IMR-90 (cell line): ENCODE measurements at regions not wholly inside any gene's neighbourhood (a gene's known extent, or its start where the extent isn't known, plus 50 kb on each side); places are given as distances from the start of the nearest gene placed in this dataset.
A peak's percentile ranks its signal among the peaks of the same experiment; 100 is the strongest.

Experiments
- ATAC-seq: fragments of 200-7000 bp; cut with Tn5 transposase; 2 replicates; pipeline ENCODE4 v1.9.1; 2020; ENCODE audit warnings: low read depth, mild to moderate bottlenecking, moderate library complexity
- BruUV-seq: library from RNA; stranded (reverse); fragments of 400-500 nt; replicated peaks from 2 replicates; lab custom pipeline; 2021; lab: Mats Ljungman, UMichigan
- CTCF ChIA-PET: fragments of 300-600 bp; formaldehyde crosslinking; extraction: SDS; loops from one replicate; lab custom pipeline; 2021; ENCODE audit warnings: antibody characterized with exemption; lab: Yijun Ruan, JAX
- POLR2A ChIA-PET: fragments of 300-600 bp; sonication (Branson Sonifier 250); formaldehyde crosslinking; loops from one replicate; lab custom pipeline; 2022; ENCODE audit warnings: antibody characterized with exemption; ENCODE audit not compliant: unreplicated experiment; lab: Charles Lee
- DNase-seq: peaks from one replicate; pipeline ENCODE4 v3.0.0; 2013
- H2AFZ ChIP-seq: replicated peaks from 2 replicates; pipeline ENCODE3; 2013; ENCODE audit warnings: low read length, mild to moderate bottlenecking; ENCODE audit not compliant: poor library complexity
- H2AK5ac ChIP-seq: 2 replicates; pipeline ENCODE4 v1.6.1; 2013; ENCODE audit warnings: low read depth, low read length, inconsistent platforms
- H2AK9ac ChIP-seq: replicated peaks from 2 replicates; pipeline ENCODE3; 2013; ENCODE audit warnings: mild to moderate bottlenecking, low read depth, low read length, moderate library complexity; ENCODE audit not compliant: poor library complexity
- H2BK120ac ChIP-seq: 2 replicates; pipeline ENCODE4 v1.6.1; 2013; ENCODE audit warnings: low read depth, low read length, inconsistent platforms
- H2BK15ac ChIP-seq: 3 replicates; pipeline ENCODE4 v1.6.1; 2013; ENCODE audit warnings: low read depth, low read length, inconsistent platforms
- H2BK20ac ChIP-seq: 2 replicates; pipeline ENCODE4 v1.6.1; 2013; ENCODE audit warnings: low read depth, mild to moderate bottlenecking, inconsistent platforms, low read length, moderate library complexity
- H2BK5ac ChIP-seq: 2 replicates; pipeline ENCODE4 v1.6.1; 2013; ENCODE audit warnings: mild to moderate bottlenecking, low read depth, low read length, inconsistent platforms; ENCODE audit not compliant: poor library complexity, severe bottlenecking
- H3K14ac ChIP-seq: replicated peaks from 2 replicates; pipeline ENCODE4 v1.6.1; 2013; ENCODE audit warnings: low read depth, low read length, inconsistent platforms
- H3K18ac ChIP-seq: 2 replicates; pipeline ENCODE4 v1.6.1; 2013; ENCODE audit warnings: low read depth, low read length, control low read depth
- H3K23ac ChIP-seq: 2 replicates; pipeline ENCODE4 v1.6.1; 2013; ENCODE audit warnings: low read depth, low read length, inconsistent platforms
- H3K27ac ChIP-seq: 2 replicates; pipeline ENCODE4 v1.5.1; 2013; ENCODE audit warnings: mild to moderate bottlenecking, control low read depth, low read length; ENCODE audit not compliant: insufficient read depth
- H3K27me3 ChIP-seq: 2 replicates; pipeline ENCODE4 v1.6.1; 2013; ENCODE audit warnings: low read length; ENCODE audit not compliant: control insufficient read depth, insufficient read depth
- H3K36me3 ChIP-seq: 2 replicates; pipeline ENCODE4 v1.6.1; 2013; ENCODE audit warnings: low read length, mixed read lengths; ENCODE audit not compliant: control insufficient read depth, insufficient read depth
- H3K4ac ChIP-seq: 2 replicates; pipeline ENCODE4 v1.6.1; 2013; ENCODE audit warnings: low read depth, low read length, inconsistent platforms
- H3K4me1 ChIP-seq: 2 replicates; pipeline ENCODE4 v1.6.1; 2013; ENCODE audit warnings: low read length, mixed read lengths; ENCODE audit not compliant: control insufficient read depth, insufficient read depth
- H3K4me2 ChIP-seq: 2 replicates; pipeline ENCODE4 v1.6.1; 2013; ENCODE audit warnings: low read depth, mild to moderate bottlenecking, control low read depth, low read length, moderate library complexity
- H3K4me3 ChIP-seq: 2 replicates; pipeline ENCODE4 v1.5.1; 2013; ENCODE audit warnings: low read depth, mild to moderate bottlenecking, control low read depth, low read length, moderate library complexity; ENCODE audit not compliant: insufficient read depth
- H3K56ac ChIP-seq: 2 replicates; pipeline ENCODE4 v1.6.1; 2013; ENCODE audit warnings: low read length, inconsistent platforms; ENCODE audit not compliant: insufficient read depth; ENCODE audit errors: extremely low read depth
- H3K79me1 ChIP-seq, 2 experiments: 2 replicates each; pipeline ENCODE4 v1.6.1; 2013; ENCODE audit warnings: low read length in 2 of 2, inconsistent platforms in 1 of 2, low read depth in 1 of 2
- H3K9ac ChIP-seq: 2 replicates; pipeline ENCODE4 v1.6.1; 2013; ENCODE audit warnings: low read depth, low read length, control low read depth
- H3K9me1 ChIP-seq: 2 replicates; pipeline ENCODE4 v1.6.1; 2013; ENCODE audit warnings: low read length, inconsistent platforms; ENCODE audit not compliant: insufficient read depth
- H3K9me3 ChIP-seq: 2 replicates; pipeline ENCODE4 v1.6.1; 2013; ENCODE audit warnings: low read length; ENCODE audit not compliant: control insufficient read depth, insufficient read depth
- H4K20me1 ChIP-seq: 2 replicates; pipeline ENCODE4 v1.6.1; 2013; ENCODE audit warnings: low read length, inconsistent platforms; ENCODE audit not compliant: insufficient read depth
- H4K5ac ChIP-seq: 2 replicates; pipeline ENCODE4 v1.6.1; 2013; ENCODE audit warnings: mild to moderate bottlenecking, low read depth, low read length, control low read depth
- H4K8ac ChIP-seq, 2 experiments: 2 replicates each; pipeline ENCODE4 v1.6.1; 2013; ENCODE audit warnings: low read depth in 2 of 2, low read length in 2 of 2, control low read depth in 1 of 2, inconsistent platforms in 1 of 2
- H4K91ac ChIP-seq: 2 replicates; pipeline ENCODE4 v1.6.1; 2013; ENCODE audit warnings: low read depth, low read length, inconsistent platforms; ENCODE audit not compliant: insufficient read depth
- BHLHE40 ChIP-seq: fragments of 150-350 bp; IDR thresholded peaks from 2 replicates; pipeline ENCODE4 v1.6.1; 2016; ENCODE audit warnings: mild to moderate bottlenecking, low read depth, low read length
- CEBPB ChIP-seq: IDR thresholded peaks from 2 replicates; pipeline ENCODE4 v1.6.1; 2012; ENCODE audit warnings: low read depth, low read length, improper control_type of control experiment
- CHD1 ChIP-seq: IDR thresholded peaks from 2 replicates; pipeline ENCODE4 v1.6.1; 2012; ENCODE audit warnings: low read depth, low read length, improper control_type of control experiment
- ELK1 ChIP-seq: fragments of 150-350 bp; IDR thresholded peaks from 2 replicates; pipeline ENCODE4 v1.6.1; 2016; ENCODE audit warnings: low read depth, mild to moderate bottlenecking, low read length, moderate library complexity, borderline replicate concordance
- FOS ChIP-seq: fragments of 150-350 bp; IDR thresholded peaks from 2 replicates; pipeline ENCODE4 v1.6.1; 2016; ENCODE audit warnings: low read depth, low read length
- MXI1 ChIP-seq: IDR thresholded peaks from 2 replicates; pipeline ENCODE4 v1.6.1; 2012; ENCODE audit warnings: low read depth, mild to moderate bottlenecking, low read length, moderate library complexity, borderline replicate concordance
- NFE2L2 ChIP-seq: fragments of 150-350 bp; IDR thresholded peaks from 2 replicates; pipeline ENCODE4 v1.6.1; 2016; ENCODE audit warnings: low read depth, mild to moderate bottlenecking, low read length
- RCOR1 ChIP-seq: IDR thresholded peaks from 2 replicates; pipeline ENCODE4 v1.6.1; 2012; ENCODE audit warnings: mild to moderate bottlenecking, low read length, improper control_type of control experiment; ENCODE audit not compliant: insufficient replicate concordance
- RFX5 ChIP-seq: IDR thresholded peaks from 2 replicates; pipeline ENCODE4 v1.8.0; 2012; ENCODE audit warnings: low read depth, mild to moderate bottlenecking, low read length, moderate library complexity
- SMC3 ChIP-seq: fragments of 150-350 bp; IDR thresholded peaks from 2 replicates; pipeline ENCODE4 v1.6.1; 2016; ENCODE audit warnings: low read depth, mild to moderate bottlenecking, antibody characterized with exemption, low read length, moderate library complexity
- WGBS, 2 experiments: methylation state at CpG; one replicate each; pipeline versions ENCODE4 v1.1.5 to v1.1.7; 2013; ENCODE audit warnings: missing lambda C conversion rate in 2 of 2; ENCODE audit not compliant: insufficient read length in 1 of 2; ENCODE audit errors: extremely low coverage in 2 of 2; 5-methylcytosine and 5-hydroxymethylcytosine counted together
- dilution Hi-C: fragments of 300-500 bp; cut with HindIII; formaldehyde crosslinking; loops from one replicate; pipeline ENCODE4 v1.14.3; 2018; ENCODE audit warnings: low sequenced_read_pairs; ENCODE audit not compliant: unreplicated experiment
- in situ Hi-C: fragments of 300-500 bp; cut with MboI; formaldehyde crosslinking; loops from 3 replicates; pipeline ENCODE4 v1.14.3; 2019; ENCODE audit warnings: low sequenced_read_pairs, inconsistent platforms, mixed read lengths
- intact Hi-C: fragments of 100-400 bp; cut with micrococcal nuclease; formaldehyde crosslinking; loops from 2 replicates; pipeline ENCODE4 v1.10.0; 2022
- TF ChIP-seq, protein P1 (sequence below): conservative IDR thresholded peaks from 2 replicates; pipeline ENCODE4 v1.5.1; 2012; ENCODE audit warnings: mild to moderate bottlenecking, low read depth, low read length, improper control_type of control experiment
- TF ChIP-seq, protein P2 (sequence below): fragments of 150-350 bp; IDR thresholded peaks from 2 replicates; pipeline ENCODE4 v1.6.1; 2017; ENCODE audit warnings: mild to moderate bottlenecking, antibody characterized with exemption, low read length, low read depth

DNA sequence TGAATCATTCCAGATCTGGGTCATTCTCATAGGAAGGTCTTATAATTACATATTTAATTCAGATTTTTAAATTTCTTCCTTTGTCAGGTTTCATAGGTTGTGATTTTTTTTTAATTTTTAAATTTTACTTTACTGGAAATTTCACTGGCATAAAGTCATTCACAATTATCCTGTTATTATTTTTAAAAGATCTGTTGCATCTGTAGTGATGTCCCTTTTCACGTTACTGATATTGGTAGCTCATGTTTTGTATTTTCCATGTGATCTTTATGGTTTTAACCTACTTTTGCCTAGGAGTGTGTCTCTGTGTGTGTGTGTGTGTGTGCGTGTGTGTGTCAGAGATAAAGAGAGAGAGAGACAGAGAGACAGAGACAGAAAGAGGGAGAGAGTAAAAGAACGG lies 216.6 kb upstream of the KCNJ16 start:
- Histone ChIP-seq H3K9ac (no peak overlapping the region), H2BK120ac (no peak overlapping the region), H3K9me1 (no peaks in the 10 kb centered on the region), H3K36me3 (no peaks in the 10 kb centered on the region), H3K18ac (no peak overlapping the region), H3K27ac (no peak overlapping the region), H3K4me3 (no peak overlapping the region), H3K4me1 (peaks cover 4% of the 10 kb centered on the region; the same call in 1 of the 2 replicates), H3K56ac (no peak overlapping the region), H2BK20ac (no peak overlapping the region), H4K20me1 (no peaks in the 10 kb centered on the region), H3K4me2 (no peak overlapping the region), H4K5ac (no peak overlapping the region), H2AFZ (no peak overlapping the region), H3K14ac (no peak overlapping the region), H3K4ac (no peak overlapping the region), H2AK9ac (no peak overlapping the region), H2BK15ac (no peak overlapping the region), H4K8ac (no peak overlapping the region), H3K27me3 (no peaks in the 10 kb centered on the region), H2BK5ac (no peak overlapping the region), H3K9me3 (peaks cover 9% of the 10 kb centered on the region; the same call in 1 of the 2 replicates), H3K79me1 (no peaks in the 10 kb centered on the region), H2AK5ac (peak overlapping the region; percentile 53; the same call in 1 of the 2 replicates), H3K23ac (no peak overlapping the region), H4K91ac (no peak overlapping the region)
- in situ Hi-C loops (no loop called here), intact Hi-C loops (no loop called here), dilution Hi-C loops (no loop called here)
- DNase-seq (no peak), ATAC-seq (no peak)
- BruUV-seq: no TSS peak
- no CpG with 5 or more reads among the region's 3 CpGs for WGBS, 2 experiments
- CTCF ChIA-PET: interaction anchor here (1.5 kb wide), 1 partner anchor 249 kb away, joined by 4 read pairs; no protein-coding TSS in a partner anchor
- POLR2A ChIA-PET: no interaction called here
- TF ChIP-seq CHD1 (no peak), BHLHE40 (no peak), FOS (no peak), NFE2L2 (no peak), RFX5 (no peak), RCOR1 (no peak), CEBPB (no peak), SMC3 (no peak), MXI1 (no peak), ELK1 (no peak)
- TF ChIP-seq, protein P1, sequence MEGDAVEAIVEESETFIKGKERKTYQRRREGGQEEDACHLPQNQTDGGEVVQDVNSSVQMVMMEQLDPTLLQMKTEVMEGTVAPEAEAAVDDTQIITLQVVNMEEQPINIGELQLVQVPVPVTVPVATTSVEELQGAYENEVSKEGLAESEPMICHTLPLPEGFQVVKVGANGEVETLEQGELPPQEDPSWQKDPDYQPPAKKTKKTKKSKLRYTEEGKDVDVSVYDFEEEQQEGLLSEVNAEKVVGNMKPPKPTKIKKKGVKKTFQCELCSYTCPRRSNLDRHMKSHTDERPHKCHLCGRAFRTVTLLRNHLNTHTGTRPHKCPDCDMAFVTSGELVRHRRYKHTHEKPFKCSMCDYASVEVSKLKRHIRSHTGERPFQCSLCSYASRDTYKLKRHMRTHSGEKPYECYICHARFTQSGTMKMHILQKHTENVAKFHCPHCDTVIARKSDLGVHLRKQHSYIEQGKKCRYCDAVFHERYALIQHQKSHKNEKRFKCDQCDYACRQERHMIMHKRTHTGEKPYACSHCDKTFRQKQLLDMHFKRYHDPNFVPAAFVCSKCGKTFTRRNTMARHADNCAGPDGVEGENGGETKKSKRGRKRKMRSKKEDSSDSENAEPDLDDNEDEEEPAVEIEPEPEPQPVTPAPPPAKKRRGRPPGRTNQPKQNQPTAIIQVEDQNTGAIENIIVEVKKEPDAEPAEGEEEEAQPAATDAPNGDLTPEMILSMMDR: no peak
- TF ChIP-seq, protein P2, sequence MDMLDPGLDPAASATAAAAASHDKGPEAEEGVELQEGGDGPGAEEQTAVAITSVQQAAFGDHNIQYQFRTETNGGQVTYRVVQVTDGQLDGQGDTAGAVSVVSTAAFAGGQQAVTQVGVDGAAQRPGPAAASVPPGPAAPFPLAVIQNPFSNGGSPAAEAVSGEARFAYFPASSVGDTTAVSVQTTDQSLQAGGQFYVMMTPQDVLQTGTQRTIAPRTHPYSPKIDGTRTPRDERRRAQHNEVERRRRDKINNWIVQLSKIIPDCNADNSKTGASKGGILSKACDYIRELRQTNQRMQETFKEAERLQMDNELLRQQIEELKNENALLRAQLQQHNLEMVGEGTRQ: no peak
